ENCODE measurements at regions not wholly inside any gene's neighbourhood (a gene's known extent, or its start where the extent isn't known, plus 50 kb on each side); places are given as distances from the start of the nearest gene placed in this dataset.
"Not testable (repeated sequence)": the region's sequence is repeated elsewhere in the genome, so short reads cannot be mapped to it uniquely, and the experiment has no call there.

- Histone ChIP-seq H3K9me3 (no peaks in the 10 kb centered on the region), H3K4me1 (ENCODE audit: control insufficient read depth in 1 of 2, insufficient read depth in 1 of 2, low read depth in 1 of 2, low read length in 1 of 2) (no peaks in the 10 kb centered on the region), H3K27me3 (no peaks in the 10 kb centered on the region), H3K36me3 (no peaks in the 10 kb centered on the region), H3K4me3 (ENCODE audit: low read depth in 1 of 2, low read length in 1 of 2) (no peak overlapping the region), H3K27ac (no peak overlapping the region)
- no peak for TF ChIP-seq CTCF (IDR thresholded peaks at IDR 0.05)
Measured at GRCh38 chr6:19578481-19578880, 258.7 kb upstream of the ID4 start.

DNA sequence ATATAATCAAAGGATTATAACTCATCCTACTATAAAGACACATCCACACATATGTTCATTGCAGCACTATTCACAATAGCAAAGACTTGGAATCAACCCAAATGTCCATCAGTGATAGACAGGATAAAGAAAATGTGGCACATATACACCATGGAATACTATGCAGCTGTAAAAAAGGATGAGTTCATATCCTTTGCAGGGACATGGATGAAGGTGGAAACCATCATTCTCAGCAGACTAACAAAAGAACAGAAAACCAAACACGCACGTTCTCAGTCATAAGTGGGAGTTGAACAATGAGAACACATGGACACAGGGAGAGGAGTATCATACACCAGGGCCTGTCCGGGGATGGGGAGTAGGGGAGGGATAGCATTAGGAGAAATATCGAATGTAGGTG lies 253.0 kb upstream of the ID4 start:
- H3K9me3 ChIP-seq; H3K36me3 ChIP-seq; H3K4me1 ChIP-seq (ENCODE audit: control insufficient read depth in 1 of 2, insufficient read depth in 1 of 2, low read depth in 1 of 2, low read length in 1 of 2); H3K27ac ChIP-seq; H3K27me3 ChIP-seq; H3K4me3 ChIP-seq (ENCODE audit: low read depth in 1 of 2, low read length in 1 of 2): not testable (repeated sequence)

DNA sequence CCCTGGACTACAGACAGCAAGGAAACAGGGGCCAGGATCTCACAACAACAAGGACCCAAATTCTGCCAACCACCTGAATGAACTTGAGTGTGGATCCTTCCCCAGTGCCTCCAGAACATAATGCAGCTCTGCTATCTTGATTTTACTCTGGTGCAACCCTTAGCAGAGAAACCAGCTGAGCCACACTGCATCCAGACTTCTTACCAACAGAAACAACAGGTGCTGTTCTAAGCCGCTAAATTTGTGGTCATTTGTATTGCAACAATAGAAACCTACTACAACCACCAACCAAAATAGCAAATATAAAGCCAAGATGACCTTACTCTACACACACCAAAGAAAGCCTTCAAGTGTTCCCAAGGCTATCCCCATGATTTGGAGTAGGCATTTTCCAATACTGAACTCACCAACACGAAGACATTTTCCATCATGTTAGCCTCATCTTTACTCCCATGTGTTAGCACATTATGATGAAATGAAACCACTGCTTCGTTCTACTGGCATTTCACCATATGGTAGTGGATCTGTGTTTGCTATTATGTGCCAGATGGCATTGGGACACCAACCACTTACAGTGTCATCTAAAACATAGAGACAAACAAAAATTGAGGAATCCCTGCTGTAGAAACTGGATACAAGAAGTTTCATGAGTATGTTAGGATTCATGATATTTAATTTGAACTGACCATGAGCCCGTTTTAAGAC lies 249.8 kb upstream of the ID4 start:
- H3K4me3 ChIP-seq (ENCODE audit: low read depth in 1 of 2, low read length in 1 of 2), result no peak overlapping the region
- TF ChIP-seq CTCF (IDR thresholded peaks at IDR 0.05), result no peak
- no peaks in the 10 kb centered on the region for H3K4me1 ChIP-seq (ENCODE audit: control insufficient read depth in 1 of 2, insufficient read depth in 1 of 2, low read depth in 1 of 2, low read length in 1 of 2)
- H3K9me3 ChIP-seq, result no peaks in the 10 kb centered on the region
- no peak overlapping the region for H3K27ac ChIP-seq
- no peaks in the 10 kb centered on the region for H3K36me3 ChIP-seq
- no peaks in the 10 kb centered on the region for H3K27me3 ChIP-seq

GRCh38 chr6:19590501-19591131 lies 246.6 kb upstream of the ID4 start:
- H3K9me3 ChIP-seq, result no peaks in the 10 kb centered on the region
- H3K27ac ChIP-seq, result no peak overlapping the region
- TF ChIP-seq CTCF (IDR thresholded peaks at IDR 0.05), result no peak
- no peaks in the 10 kb centered on the region for H3K4me1 ChIP-seq (ENCODE audit: control insufficient read depth in 1 of 2, insufficient read depth in 1 of 2, low read depth in 1 of 2, low read length in 1 of 2)
- no peaks in the 10 kb centered on the region for H3K36me3 ChIP-seq
- no peak overlapping the region for H3K4me3 ChIP-seq (ENCODE audit: low read depth in 1 of 2, low read length in 1 of 2)
- H3K27me3 ChIP-seq, result no peaks in the 10 kb centered on the region

DNA sequence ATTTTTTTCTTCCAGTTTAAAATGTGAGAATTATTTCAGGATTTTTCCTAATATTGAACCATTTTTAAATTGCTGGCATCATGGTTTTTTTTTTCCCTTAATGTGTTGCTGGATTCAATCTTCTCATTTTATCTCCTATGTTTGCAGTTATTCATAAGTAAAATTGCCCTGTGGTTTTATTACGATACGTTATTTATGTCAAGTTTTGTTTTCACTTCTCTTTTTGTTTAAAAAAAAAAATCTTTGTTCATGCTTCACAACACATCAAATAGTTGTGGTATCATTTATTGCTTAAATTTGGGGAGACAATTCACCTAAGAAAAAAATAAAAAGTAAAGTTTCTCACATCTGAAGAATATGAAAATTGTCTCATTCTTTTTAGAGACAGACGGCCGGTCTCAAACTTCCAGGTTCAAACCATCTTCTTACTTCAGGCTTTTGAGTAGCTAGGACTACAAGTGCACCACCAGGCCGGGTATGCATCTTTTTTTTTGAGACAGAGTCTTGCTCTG lies 239.3 kb upstream of the ID4 start:
- no peaks in the 10 kb centered on the region for H3K9me3 ChIP-seq
- no peaks in the 10 kb centered on the region for H3K36me3 ChIP-seq
- H3K27ac ChIP-seq, result no peak overlapping the region
- TF ChIP-seq CTCF (IDR thresholded peaks at IDR 0.05), result no peak
- H3K27me3 ChIP-seq, result no peaks in the 10 kb centered on the region
- H3K4me3 ChIP-seq (ENCODE audit: low read depth in 1 of 2, low read length in 1 of 2), result no peak overlapping the region
- H3K4me1 ChIP-seq (ENCODE audit: control insufficient read depth in 1 of 2, insufficient read depth in 1 of 2, low read depth in 1 of 2, low read length in 1 of 2), result no peaks in the 10 kb centered on the region

DNA sequence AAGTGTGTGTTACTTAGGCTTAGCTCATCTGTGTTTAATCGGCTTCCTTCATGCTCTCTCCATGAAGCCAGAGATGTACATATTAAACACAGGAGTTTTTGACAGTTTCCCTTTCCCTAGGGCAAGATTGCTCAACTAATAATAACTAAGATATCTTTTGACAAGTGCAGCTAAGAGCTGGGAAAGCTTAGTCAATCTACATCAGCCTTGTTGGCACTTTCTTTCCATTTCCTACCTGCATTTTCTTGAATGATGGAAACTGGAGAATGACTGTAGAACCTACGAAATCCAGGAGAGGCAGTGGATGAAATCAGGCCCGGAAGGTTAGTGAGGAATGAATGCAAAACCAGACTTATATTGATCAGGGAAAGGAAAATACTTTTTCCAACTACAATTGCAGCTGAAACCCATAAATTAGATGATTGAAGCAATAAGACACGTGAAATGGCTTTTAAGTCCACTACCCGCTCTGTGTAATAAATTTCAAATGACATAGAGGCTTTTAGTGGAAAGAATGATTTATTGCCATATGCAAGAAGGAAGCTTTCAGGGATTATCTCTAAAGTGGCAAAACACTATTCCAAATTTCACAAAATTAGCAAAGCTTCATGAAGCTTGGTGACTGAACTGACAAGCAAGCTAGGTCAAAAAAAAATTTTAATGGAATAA lies 237.2 kb upstream of the ID4 start:
- no peak overlapping the region for H3K4me3 ChIP-seq (ENCODE audit: low read depth in 1 of 2, low read length in 1 of 2)
- TF ChIP-seq CTCF (IDR thresholded peaks at IDR 0.05), result no peak
- no peaks in the 10 kb centered on the region for H3K27me3 ChIP-seq
- H3K4me1 ChIP-seq (ENCODE audit: control insufficient read depth in 1 of 2, insufficient read depth in 1 of 2, low read depth in 1 of 2, low read length in 1 of 2), result no peaks in the 10 kb centered on the region
- H3K27ac ChIP-seq, result no peak overlapping the region
- no peaks in the 10 kb centered on the region for H3K36me3 ChIP-seq
- H3K9me3 ChIP-seq, result no peaks in the 10 kb centered on the region
